ENCODE measurements at regions not wholly inside any gene's neighbourhood (a gene's known extent, or its start where the extent isn't known, plus 50 kb on each side); places are given as distances from the start of the nearest gene placed in this dataset.

- DNase-seq: no peak
Observed at GRCh38 chr5:147037515-147038205, 159.1 kb upstream of the PPP2R2B start.

GRCh38 chr5:147040856-147041255 lies 162.3 kb upstream of the PPP2R2B start:
- no peak for DNase-seq

- no peak for DNase-seq
Observed at GRCh38 chr5:147044572-147045273, 166.2 kb upstream of the PPP2R2B start.

GRCh38 chr5:147045290-147045689 lies 166.7 kb upstream of the PPP2R2B start:
- DNase-seq: no peak

- no peak for DNase-seq
Observed at GRCh38 chr5:147046281-147046680, 167.7 kb upstream of the PPP2R2B start.

- DNase-seq: no peak
Observed at GRCh38 chr5:147046894-147047293, 168.3 kb upstream of the PPP2R2B start.

- DNase-seq: no peak
Observed at GRCh38 chr5:147049764-147050163, 171.2 kb upstream of the PPP2R2B start.

- no peak for DNase-seq
Observed at GRCh38 chr5:147050172-147050571, 171.6 kb upstream of the PPP2R2B start.

GRCh38 chr5:147051193-147051592 lies 172.6 kb upstream of the PPP2R2B start:
- no peak for DNase-seq

- DNase-seq: no peak
Observed at GRCh38 chr5:147052519-147052918, 174.0 kb upstream of the PPP2R2B start.

GRCh38 chr5:147055089-147055826 lies 176.7 kb upstream of the PPP2R2B start:
- no peak for DNase-seq

- no peak for DNase-seq
Observed at GRCh38 chr5:147055850-147056566, 177.5 kb upstream of the PPP2R2B start.

GRCh38 chr5:147057051-147057450 lies 177.8 kb upstream of the STK32A start:
- DNase-seq: no peak

GRCh38 chr5:147061431-147061830 lies 173.4 kb upstream of the STK32A start:
- no peak for DNase-seq

GRCh38 chr5:147062427-147062826 lies 172.4 kb upstream of the STK32A start:
- no peak for DNase-seq

GRCh38 chr5:147063943-147064342 lies 170.9 kb upstream of the STK32A start:
- no peak for DNase-seq

- DNase-seq: no peak
Observed at GRCh38 chr5:147065071-147065470, 169.8 kb upstream of the STK32A start.

GRCh38 chr5:147068998-147069397 lies 165.8 kb upstream of the STK32A start:
- no peak for DNase-seq

GRCh38 chr5:147072622-147073021 lies 162.2 kb upstream of the STK32A start:
- no peak for DNase-seq

- no peak for DNase-seq
Observed at GRCh38 chr5:147073098-147073497, 161.7 kb upstream of the STK32A start.

- no peak for DNase-seq
Observed at GRCh38 chr5:147075187-147075586, 159.6 kb upstream of the STK32A start.

GRCh38 chr5:147080391-147080790 lies 154.4 kb upstream of the STK32A start:
- DNase-seq: no peak

GRCh38 chr5:147081311-147081764 lies 153.5 kb upstream of the STK32A start:
- no peak for DNase-seq
